ENCODE measurements at regions not wholly inside any gene's neighbourhood (a gene's known extent, or its start where the extent isn't known, plus 50 kb on each side); places are given as distances from the start of the nearest gene placed in this dataset.

GRCh38 chr5:144832416-144832815 is 661.7 kb downstream of the KCTD16 start:
- intact Hi-C loops (cut with DNase I, micrococcal nuclease) = no loop called here
- no peak for DNase-seq
- Histone ChIP-seq H3K9me3 (no peaks in the 10 kb centered on the region), H3K36me3 (ENCODE audit: low read depth) (no peaks in the 10 kb centered on the region), H3K4me3 (no peak overlapping the region), H3K4me1 (ENCODE audit: low read depth) (no peaks in the 10 kb centered on the region)
- TF ChIP-seq CTCF (IDR thresholded peaks at IDR 0.05) = no peak
- no peak for ATAC-seq

GRCh38 chr5:144831650-144832049 is 661.0 kb downstream of the KCTD16 start:
- DNase-seq (no peak), ATAC-seq (no peak)
- no peak overlapping the region for H3K4me3 ChIP-seq
- no peaks in the 10 kb centered on the region for H3K36me3 ChIP-seq (ENCODE audit: low read depth)
- H3K9me3 ChIP-seq = no peaks in the 10 kb centered on the region
- TF ChIP-seq CTCF (IDR thresholded peaks at IDR 0.05) = no peak
- no peaks in the 10 kb centered on the region for H3K4me1 ChIP-seq (ENCODE audit: low read depth)
- intact Hi-C loops (cut with DNase I, micrococcal nuclease) = no loop called here

GRCh38 chr5:144822503-144822902 is 651.8 kb downstream of the KCTD16 start:
- Histone ChIP-seq H3K36me3 (ENCODE audit: low read depth) (no peaks in the 10 kb centered on the region), H3K4me1 (ENCODE audit: low read depth) (peaks cover 4% of the 10 kb centered on the region), H3K9me3 (no peaks in the 10 kb centered on the region), H3K4me3 (no peak overlapping the region)
- intact Hi-C loops (cut with DNase I, micrococcal nuclease) = no loop called here
- DNase-seq (no peak), ATAC-seq (peak; percentile 75)
- no peak for TF ChIP-seq CTCF (IDR thresholded peaks at IDR 0.05)

GRCh38 chr5:144820278-144820677 is 649.6 kb downstream of the KCTD16 start:
- H3K4me3 ChIP-seq = no peak overlapping the region
- ATAC-seq (peak; percentile 93), DNase-seq (peak in 1 of 3 donors; percentile 23)
- H3K9me3 ChIP-seq = no peaks in the 10 kb centered on the region
- TF ChIP-seq CTCF (IDR thresholded peaks at IDR 0.05) = no peak
- intact Hi-C loops (cut with DNase I, micrococcal nuclease) = no loop called here
- no peaks in the 10 kb centered on the region for H3K36me3 ChIP-seq (ENCODE audit: low read depth)
- peaks cover 4% of the 10 kb centered on the region for H3K4me1 ChIP-seq (ENCODE audit: low read depth)

- no peak for ATAC-seq
- no peak for TF ChIP-seq CTCF (IDR thresholded peaks at IDR 0.05)
Measured at GRCh38 chr5:144815131-144815530, 644.5 kb downstream of the KCTD16 start.

GRCh38 chr5:144812763-144813162 is 642.1 kb downstream of the KCTD16 start:
- DNase-seq = peak in 1 of 3 donors; percentile 27

More at GRCh38 chr5:144815131-144815530, 644.5 kb downstream of the KCTD16 start:
- Histone ChIP-seq H3K4me1 (ENCODE audit: low read depth) (peaks cover 4% of the 10 kb centered on the region), H3K9me3 (no peaks in the 10 kb centered on the region), H3K4me3 (no peak overlapping the region), H3K36me3 (ENCODE audit: low read depth) (no peaks in the 10 kb centered on the region)
- DNase-seq = no peak
- intact Hi-C loops (cut with DNase I, micrococcal nuclease) = no loop called here

More at GRCh38 chr5:144812763-144813162, 642.1 kb downstream of the KCTD16 start:
- no peak overlapping the region for H3K4me3 ChIP-seq
- peak; percentile 10 for ATAC-seq
- no peaks in the 10 kb centered on the region for H3K4me1 ChIP-seq (ENCODE audit: low read depth)
- no peak for TF ChIP-seq CTCF (IDR thresholded peaks at IDR 0.05)
- H3K36me3 ChIP-seq (ENCODE audit: low read depth) = no peaks in the 10 kb centered on the region
- intact Hi-C loops (cut with DNase I, micrococcal nuclease) = no loop called here
- no peaks in the 10 kb centered on the region for H3K9me3 ChIP-seq
